Activated T-cell treated with anti-CD3 and anti-CD28 coated beads, Interleukin-2, amount 50 U/mL, for 24 hours (primary cell): ENCODE measurements at regions not wholly inside any gene's neighbourhood (a gene's known extent, or its start where the extent isn't known, plus 50 kb on each side); places are given as distances from the start of the nearest gene placed in this dataset.

Source experiments
- DNase-seq: peaks from one replicate; pipeline ENCODE4 v3.0.0-alpha.2; 2020
- H3K27ac Mint-ChIP-seq: 2 replicates; pipeline ENCODE4 v1.8.0; 2020; ENCODE audit warnings: mild to moderate bottlenecking, mixed read lengths
- H3K27me3 Mint-ChIP-seq: 2 replicates; pipeline ENCODE4 v1.8.0; 2020; ENCODE audit warnings: mixed read lengths
- H3K36me3 Mint-ChIP-seq: 2 replicates; pipeline ENCODE4 v1.8.0; 2020; ENCODE audit warnings: low read depth, mixed read lengths
- H3K4me1 Mint-ChIP-seq: 2 replicates; pipeline ENCODE4 v1.8.0; 2020; ENCODE audit warnings: low read depth, mixed read lengths
- H3K4me3 Mint-ChIP-seq: 2 replicates; pipeline ENCODE4 v1.8.0; 2020; ENCODE audit warnings: mild to moderate bottlenecking, moderate library complexity, mixed read lengths
- H3K9me3 Mint-ChIP-seq: 2 replicates; pipeline ENCODE4 v1.8.0; 2020; ENCODE audit warnings: mixed read lengths

DNA sequence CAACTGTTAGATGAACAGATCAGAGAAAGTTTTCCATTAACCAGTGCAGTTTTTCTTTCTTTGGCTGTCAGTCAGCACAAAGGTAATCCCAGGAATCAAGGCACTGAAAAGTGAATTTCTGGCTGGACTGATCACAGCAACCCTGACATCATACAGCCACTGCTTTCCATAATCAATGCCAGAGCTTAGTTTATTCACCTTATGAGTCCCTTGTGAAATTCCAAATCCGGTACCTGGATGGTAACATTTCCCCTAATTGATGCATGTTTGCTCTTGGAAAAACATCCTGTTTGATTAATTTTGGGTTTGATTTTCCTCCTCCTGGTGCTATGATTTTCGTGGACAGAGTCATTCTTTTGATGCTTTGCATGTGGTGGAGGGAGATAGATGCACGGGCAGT, 319.8 kb downstream of the INSC start:
- H3K36me3 Mint-ChIP-seq, result no peaks in the 10 kb centered on the region
- DNase-seq, result no peak
- no peak overlapping the region for H3K4me3 Mint-ChIP-seq
- no peaks in the 10 kb centered on the region for H3K9me3 Mint-ChIP-seq
- H3K4me1 Mint-ChIP-seq, result no peaks in the 10 kb centered on the region
- no peaks in the 10 kb centered on the region for H3K27me3 Mint-ChIP-seq
- no peak overlapping the region for H3K27ac Mint-ChIP-seq

DNA sequence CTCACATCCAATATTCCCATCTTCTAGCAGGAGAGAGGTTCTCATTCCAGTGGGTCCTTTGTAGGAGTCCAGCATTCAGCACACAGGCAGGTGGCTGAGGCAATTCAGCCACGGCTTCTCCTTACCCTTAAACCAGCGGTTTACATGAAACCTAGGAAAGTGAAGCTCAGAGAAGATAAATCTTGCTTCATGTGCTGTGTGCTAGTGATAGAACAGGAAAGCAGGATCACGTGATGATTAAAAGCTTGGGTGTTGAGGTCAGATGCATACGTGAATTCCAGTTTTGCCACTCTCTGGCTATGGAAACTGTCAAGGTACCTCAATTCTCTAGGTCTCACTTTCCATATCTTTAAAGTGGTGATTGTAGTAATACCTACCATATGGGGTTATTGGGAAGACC, 331.6 kb downstream of the INSC start:
- Mint-ChIP-seq H3K27ac (no peak overlapping the region), H3K4me3 (no peak overlapping the region), H3K9me3 (no peaks in the 10 kb centered on the region), H3K36me3 (no peaks in the 10 kb centered on the region), H3K27me3 (no peaks in the 10 kb centered on the region), H3K4me1 (no peaks in the 10 kb centered on the region)
- DNase-seq, result no peak

DNA sequence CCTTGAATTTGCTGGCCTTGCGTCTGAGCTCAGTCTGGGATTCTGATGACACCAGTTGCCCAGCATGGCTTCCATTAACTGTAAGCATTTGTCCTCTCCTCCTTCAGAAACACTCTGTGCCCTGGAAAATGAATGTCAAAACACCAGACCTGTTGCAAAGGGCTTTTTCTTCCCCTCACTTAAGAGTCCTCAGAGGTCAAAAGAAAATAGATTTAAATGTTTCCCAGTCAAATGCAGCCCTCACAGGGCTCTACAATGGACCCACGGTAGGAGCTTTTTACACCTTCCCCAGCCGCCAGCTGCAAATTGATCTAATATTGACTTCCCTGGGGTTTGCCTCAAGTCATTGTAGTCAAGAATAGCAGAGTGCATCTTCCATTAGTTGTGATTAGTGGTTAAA, 332.2 kb downstream of the INSC start:
- no peak overlapping the region for H3K27ac Mint-ChIP-seq
- no peaks in the 10 kb centered on the region for H3K4me1 Mint-ChIP-seq
- no peaks in the 10 kb centered on the region for H3K27me3 Mint-ChIP-seq
- no peaks in the 10 kb centered on the region for H3K36me3 Mint-ChIP-seq
- H3K9me3 Mint-ChIP-seq, result no peaks in the 10 kb centered on the region
- no peak overlapping the region for H3K4me3 Mint-ChIP-seq
- DNase-seq, result no peak

DNA sequence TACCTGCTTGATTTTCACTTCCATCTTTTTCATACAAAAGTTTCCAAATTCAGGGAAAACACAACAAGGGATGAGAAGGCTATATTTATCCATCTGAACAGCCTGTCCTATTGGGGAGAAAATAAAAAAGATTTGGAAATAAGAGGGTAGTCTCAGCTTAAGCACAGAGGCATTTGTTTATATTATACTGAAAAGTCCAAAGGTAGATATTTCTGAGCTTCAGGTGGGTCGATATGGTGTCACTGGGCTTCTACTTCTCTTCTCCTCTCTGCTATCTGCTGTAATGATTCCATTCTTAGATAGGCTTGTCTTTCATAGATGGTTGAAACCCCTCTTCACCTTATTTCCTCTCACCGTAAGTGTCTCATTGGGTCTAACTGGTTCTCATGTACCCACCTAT, 337.0 kb downstream of the INSC start:
- Mint-ChIP-seq H3K9me3 (peaks cover 3% of the 10 kb centered on the region), H3K36me3 (no peaks in the 10 kb centered on the region), H3K27ac (no peak overlapping the region), H3K27me3 (no peaks in the 10 kb centered on the region), H3K4me3 (no peak overlapping the region), H3K4me1 (no peaks in the 10 kb centered on the region)
- DNase-seq, result no peak

DNA sequence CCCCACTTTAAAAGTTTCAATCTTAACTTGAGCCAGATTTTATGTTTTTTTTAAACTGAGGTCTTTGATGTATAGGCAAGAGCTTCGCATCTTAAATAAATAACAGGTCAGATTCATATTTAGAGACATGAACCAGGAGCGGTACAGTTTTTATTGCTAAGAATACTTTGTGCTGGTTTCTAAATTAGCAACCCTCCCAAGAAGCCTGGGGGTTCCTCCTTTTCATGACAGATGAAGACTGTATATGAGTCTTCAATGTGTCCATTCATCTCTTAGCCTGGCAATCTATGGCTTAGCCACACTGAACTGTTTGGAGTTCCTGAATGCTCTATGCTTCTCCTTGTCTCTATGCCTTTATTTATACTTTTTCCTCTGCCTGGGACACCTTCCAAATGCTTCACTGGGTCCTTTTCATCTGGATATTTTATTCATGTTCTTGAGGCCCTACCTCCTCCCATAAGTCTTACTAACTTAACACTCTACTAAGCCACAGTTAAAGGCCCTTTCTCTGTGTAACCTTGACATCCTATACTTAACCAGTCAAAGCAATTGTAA, 338.6 kb downstream of the INSC start:
- DNase-seq, result no peak
- Mint-ChIP-seq H3K4me1 (no peaks in the 10 kb centered on the region), H3K36me3 (no peaks in the 10 kb centered on the region), H3K27me3 (no peaks in the 10 kb centered on the region), H3K9me3 (peaks cover 8% of the 10 kb centered on the region), H3K27ac (no peak overlapping the region), H3K4me3 (no peak overlapping the region)

DNA sequence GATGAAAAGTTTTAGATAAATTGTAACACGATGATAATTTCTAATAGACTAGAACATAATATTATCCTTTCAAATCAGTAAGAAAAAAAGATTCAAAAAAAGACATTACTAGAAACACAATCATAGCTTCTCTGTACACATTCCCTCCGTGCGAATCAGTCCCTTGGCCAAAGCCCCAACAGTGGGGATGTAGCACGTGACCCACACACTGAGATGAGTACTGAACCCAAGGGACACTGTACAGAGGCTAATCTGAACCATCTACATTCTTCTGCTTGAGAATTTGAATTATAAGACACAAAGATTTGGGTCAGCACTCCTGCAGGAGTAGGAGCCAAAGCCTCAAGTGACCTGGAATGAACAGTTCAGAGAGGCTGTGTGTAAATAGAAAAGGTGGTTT, 353.7 kb downstream of the INSC start:
- no peaks in the 10 kb centered on the region for H3K27me3 Mint-ChIP-seq
- no peaks in the 10 kb centered on the region for H3K36me3 Mint-ChIP-seq
- no peak overlapping the region for H3K4me3 Mint-ChIP-seq
- no peaks in the 10 kb centered on the region for H3K9me3 Mint-ChIP-seq
- no peak for DNase-seq
- H3K27ac Mint-ChIP-seq, result no peak overlapping the region
- no peaks in the 10 kb centered on the region for H3K4me1 Mint-ChIP-seq

DNA sequence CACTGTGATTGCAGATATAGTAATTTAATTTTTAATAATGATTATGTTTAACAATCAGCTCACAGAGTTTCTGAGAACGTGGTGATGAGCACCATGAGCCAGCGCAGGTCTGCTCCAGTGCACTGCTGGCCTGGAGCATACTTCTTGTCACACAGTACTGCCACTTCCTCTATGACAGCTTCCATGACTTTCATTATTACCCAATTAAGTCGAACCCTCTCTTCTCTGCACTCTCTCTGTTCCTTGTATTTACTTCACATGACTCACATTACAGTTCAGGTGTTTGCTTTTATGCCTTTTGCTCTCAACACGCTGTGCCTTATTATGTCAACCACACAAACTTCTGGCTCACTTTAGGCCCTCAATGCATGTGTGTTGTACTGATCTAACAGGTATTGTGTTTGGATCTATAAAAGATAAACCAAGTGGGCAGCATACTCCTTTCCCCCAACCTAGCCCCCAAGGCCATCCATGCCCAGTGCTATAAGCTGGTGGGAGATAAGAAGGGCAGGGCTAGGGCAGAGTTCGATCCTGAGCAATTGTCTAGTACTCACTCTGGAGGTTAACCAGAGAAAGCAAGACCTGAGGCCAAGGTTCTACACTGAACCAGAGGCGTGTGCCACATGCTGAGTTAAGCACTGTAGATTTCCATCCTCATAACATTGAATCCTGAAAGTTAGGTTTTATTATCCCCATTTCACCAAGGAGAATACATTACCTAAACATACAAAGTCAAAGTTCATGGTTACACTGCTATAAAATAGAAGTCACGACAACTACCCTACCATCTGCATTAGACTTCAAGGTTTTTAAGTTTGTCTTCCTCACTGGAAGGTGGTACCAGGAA, 356.5 kb downstream of the INSC start:
- peaks cover 4% of the 10 kb centered on the region for H3K27me3 Mint-ChIP-seq
- no peaks in the 10 kb centered on the region for H3K36me3 Mint-ChIP-seq
- H3K4me1 Mint-ChIP-seq, result no peaks in the 10 kb centered on the region
- no peaks in the 10 kb centered on the region for H3K9me3 Mint-ChIP-seq
- DNase-seq, result no peak
- no peak overlapping the region for H3K27ac Mint-ChIP-seq
- H3K4me3 Mint-ChIP-seq, result no peak overlapping the region

DNA sequence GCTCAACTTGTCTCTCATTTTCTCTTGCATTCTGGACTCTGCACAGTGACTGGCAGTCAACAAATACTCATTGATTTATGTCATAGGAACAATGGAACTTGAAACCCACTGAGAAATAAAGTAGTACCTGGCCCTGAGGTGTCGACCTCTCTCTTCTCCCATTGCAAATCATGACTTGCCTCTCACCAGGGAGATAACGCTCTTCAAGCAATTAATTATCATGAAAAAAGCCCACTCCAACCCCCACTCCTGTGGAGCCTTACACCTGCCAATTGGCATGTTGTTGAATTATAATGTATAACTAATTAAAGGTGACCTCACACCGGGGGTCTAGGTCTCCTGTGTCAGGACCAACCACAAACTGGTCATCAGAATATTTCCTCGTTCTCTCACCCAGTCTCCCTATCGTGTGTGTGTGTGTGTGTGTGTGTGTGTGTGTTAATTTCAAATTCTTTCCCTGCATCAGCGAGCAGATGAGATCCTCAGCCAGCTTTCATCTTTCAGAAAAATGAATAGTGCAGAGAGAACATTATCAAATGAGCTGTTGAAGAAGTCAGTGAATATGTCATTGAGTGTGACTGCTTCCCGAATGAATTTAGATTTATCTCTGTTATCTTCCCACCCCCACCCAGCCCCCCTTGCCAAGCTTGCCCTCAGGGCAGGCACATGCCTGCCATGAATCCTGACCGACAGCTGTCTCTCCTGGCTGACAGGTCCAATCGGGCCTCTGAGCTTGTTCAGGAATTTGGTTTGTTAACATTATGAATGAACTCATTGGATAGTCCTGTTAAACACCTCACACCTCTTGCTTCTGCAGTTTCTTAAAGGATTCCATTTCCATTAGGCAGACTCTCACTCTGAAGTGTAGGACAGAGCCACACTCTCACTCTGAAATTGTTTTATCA, 357.4 kb downstream of the INSC start:
- peaks cover 4% of the 10 kb centered on the region for H3K27me3 Mint-ChIP-seq
- H3K36me3 Mint-ChIP-seq, result no peaks in the 10 kb centered on the region
- no peak overlapping the region for H3K27ac Mint-ChIP-seq
- no peaks in the 10 kb centered on the region for H3K9me3 Mint-ChIP-seq
- no peak overlapping the region for H3K4me3 Mint-ChIP-seq
- no peaks in the 10 kb centered on the region for H3K4me1 Mint-ChIP-seq
- DNase-seq, result no peak

DNA sequence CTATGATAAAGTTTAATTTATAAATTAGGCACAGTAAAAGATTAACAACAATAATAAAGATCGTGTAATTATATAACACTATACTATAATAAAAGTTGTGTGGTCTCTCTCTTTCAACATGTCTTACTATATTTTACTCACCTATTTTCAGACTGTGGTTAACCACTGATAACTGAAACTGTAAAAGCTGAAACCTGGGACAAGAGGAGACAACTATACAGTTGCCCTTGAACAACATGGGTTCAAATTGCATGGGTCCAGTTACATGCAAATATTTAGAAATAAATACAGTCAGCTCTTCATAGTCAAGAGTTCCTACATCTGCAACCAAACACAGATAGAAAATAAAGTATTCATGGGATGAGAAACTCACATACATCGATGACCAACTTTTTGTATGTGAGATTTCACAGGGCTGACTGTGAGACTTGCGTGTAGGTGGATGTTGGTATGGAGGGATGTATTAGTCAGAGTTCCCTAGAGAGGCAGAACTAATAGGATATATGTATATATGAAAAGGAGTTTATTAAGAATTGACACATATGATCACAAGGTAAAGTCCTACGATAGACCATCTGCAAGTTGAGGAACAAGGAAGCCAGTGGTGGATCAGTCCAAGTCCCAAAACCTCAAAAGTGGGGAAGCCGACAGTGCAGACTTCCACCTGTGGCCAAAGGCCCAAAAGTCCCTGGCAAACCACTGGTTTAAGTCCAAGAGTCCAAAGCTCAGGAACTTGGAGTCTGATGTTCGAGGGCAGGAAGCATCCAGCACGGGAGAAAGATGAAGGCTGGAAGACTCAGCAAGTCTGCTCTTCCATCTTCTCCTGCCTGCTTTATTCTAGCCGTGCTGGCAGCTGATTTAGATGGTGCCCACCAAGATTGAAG, 359.5 kb downstream of the INSC start:
- H3K36me3 Mint-ChIP-seq, result no peaks in the 10 kb centered on the region
- H3K4me1 Mint-ChIP-seq, result no peaks in the 10 kb centered on the region
- H3K9me3 Mint-ChIP-seq, result no peaks in the 10 kb centered on the region
- no peak overlapping the region for H3K27ac Mint-ChIP-seq
- no peak for DNase-seq
- H3K4me3 Mint-ChIP-seq, result no peak overlapping the region
- peaks cover 4% of the 10 kb centered on the region for H3K27me3 Mint-ChIP-seq

DNA sequence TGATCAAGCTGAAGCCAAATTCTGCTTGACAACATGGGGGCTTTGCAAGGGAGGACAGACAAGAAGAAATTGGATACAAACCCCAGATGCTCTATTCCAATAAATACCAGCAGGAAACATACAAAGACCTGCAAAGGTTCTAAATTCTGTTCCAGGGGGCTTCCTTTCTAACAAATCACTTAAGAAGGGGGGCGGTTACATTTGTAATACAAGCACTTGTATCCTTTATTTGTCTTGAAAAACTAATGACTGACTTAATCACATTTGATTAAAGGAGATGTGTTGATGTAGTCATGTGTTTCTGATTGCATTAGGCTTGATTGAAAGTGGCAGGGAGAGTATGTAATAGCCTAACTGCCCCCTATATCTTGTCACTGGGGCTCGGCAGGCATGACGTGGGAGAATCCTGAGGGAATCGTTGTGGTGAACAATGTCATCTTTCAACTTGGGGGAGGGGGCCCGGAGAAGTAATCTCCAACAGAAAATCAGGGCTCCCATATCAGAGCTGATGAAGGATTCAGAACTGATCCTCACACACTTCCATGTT, 361.7 kb downstream of the INSC start:
- Mint-ChIP-seq H3K4me3 (no peak overlapping the region), H3K36me3 (no peaks in the 10 kb centered on the region), H3K4me1 (no peaks in the 10 kb centered on the region), H3K27ac (no peak overlapping the region), H3K9me3 (no peaks in the 10 kb centered on the region), H3K27me3 (peaks cover 4% of the 10 kb centered on the region)
- no peak for DNase-seq

DNA sequence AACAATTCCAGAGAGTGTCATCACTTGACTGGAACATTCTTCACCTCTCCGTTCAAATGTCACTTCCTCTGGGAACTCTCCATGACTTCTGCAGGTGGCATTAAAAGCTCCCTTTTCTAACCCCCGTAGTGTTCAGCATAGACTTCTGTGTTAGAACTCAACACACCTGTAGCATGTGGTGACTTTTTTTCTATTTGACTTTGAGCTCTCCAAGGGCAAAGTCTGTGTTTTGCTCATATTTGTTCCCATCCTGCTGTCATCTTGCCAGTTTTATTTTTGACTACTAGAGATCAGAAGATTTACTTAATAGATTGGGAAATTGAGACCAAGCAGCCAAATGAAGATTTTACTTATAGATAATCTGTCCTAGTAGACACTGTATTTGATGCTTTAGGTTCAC, 367.1 kb downstream of the INSC start:
- H3K4me3 Mint-ChIP-seq, result no peak overlapping the region
- H3K9me3 Mint-ChIP-seq, result no peaks in the 10 kb centered on the region
- H3K27ac Mint-ChIP-seq, result no peak overlapping the region
- no peaks in the 10 kb centered on the region for H3K4me1 Mint-ChIP-seq
- no peaks in the 10 kb centered on the region for H3K36me3 Mint-ChIP-seq
- no peaks in the 10 kb centered on the region for H3K27me3 Mint-ChIP-seq
- DNase-seq, result no peak

DNA sequence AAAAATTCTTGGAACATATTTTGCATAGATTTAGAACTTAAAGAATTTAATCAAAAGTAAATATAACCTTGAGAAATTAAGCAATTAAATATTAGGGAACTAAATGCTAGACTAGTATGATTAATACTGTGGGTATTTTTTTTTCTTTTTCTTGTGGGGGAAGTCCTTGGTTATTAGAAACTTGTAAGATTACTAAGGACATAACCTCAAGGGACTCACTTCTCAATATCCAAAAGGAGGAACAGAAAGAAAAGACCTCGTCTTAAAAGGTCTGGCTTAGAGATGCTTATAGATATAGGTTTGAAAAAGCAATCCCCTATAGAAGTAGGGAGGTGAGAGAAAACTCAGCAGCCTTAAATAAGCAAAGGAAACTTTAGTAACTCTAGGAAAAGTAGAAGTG, 368.5 kb downstream of the INSC start:
- DNase-seq, result no peak
- Mint-ChIP-seq H3K27me3 (no peaks in the 10 kb centered on the region), H3K4me1 (no peaks in the 10 kb centered on the region), H3K27ac (no peak overlapping the region), H3K4me3 (no peak overlapping the region), H3K9me3 (no peaks in the 10 kb centered on the region), H3K36me3 (no peaks in the 10 kb centered on the region)

DNA sequence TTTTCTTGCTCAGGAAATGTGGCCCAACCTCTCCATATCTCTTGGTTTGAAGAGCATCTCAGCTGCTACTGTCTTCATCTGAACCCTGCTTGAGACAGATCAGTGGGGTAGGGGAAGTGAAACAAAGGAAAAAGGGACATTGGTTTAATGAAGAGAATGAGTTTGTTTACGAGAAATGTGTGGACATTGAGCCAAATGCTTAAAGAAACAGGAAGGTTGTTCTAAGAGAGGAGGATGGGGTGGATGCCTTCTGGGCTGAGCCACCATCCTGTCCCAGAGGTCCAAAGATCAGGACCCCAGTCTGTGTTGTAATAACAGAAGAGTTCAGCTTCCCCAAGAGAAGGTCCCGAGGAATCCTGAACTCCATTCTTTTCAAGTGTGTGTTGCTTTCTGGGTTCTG, 369.7 kb downstream of the INSC start:
- DNase-seq, result no peak
- no peaks in the 10 kb centered on the region for H3K4me1 Mint-ChIP-seq
- no peaks in the 10 kb centered on the region for H3K36me3 Mint-ChIP-seq
- H3K27ac Mint-ChIP-seq, result no peak overlapping the region
- no peaks in the 10 kb centered on the region for H3K27me3 Mint-ChIP-seq
- no peaks in the 10 kb centered on the region for H3K9me3 Mint-ChIP-seq
- H3K4me3 Mint-ChIP-seq, result no peak overlapping the region

DNA sequence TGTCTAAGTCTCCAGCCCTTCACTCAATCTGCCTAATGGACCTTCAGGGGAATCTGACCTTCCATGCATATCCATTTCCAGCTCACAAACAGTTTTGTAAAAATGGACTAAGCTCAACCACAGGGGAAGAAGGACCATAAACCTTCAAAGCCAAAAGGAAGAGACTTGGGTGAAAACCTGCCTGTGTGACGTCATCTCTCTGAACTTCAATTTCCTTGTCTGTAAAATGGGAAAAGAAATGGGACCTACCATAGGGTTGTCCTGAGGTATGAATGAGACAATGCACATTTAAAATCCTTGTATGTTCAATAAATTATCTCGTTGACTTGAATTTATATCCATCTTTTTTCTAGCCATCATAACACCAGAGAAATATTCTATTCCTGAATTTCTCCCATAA, 370.7 kb downstream of the INSC start:
- H3K4me3 Mint-ChIP-seq, result no peak overlapping the region
- no peak for DNase-seq
- no peaks in the 10 kb centered on the region for H3K4me1 Mint-ChIP-seq
- H3K27me3 Mint-ChIP-seq, result no peaks in the 10 kb centered on the region
- H3K27ac Mint-ChIP-seq, result no peak overlapping the region
- no peaks in the 10 kb centered on the region for H3K9me3 Mint-ChIP-seq
- no peaks in the 10 kb centered on the region for H3K36me3 Mint-ChIP-seq
